HEK293 (cell line): ENCODE measurements at regions not wholly inside any gene's neighbourhood (a gene's known extent, or its start where the extent isn't known, plus 50 kb on each side); places are given as distances from the start of the nearest gene placed in this dataset.
A peak's percentile ranks its signal among the peaks of the same experiment; 100 is the strongest.

Experiments used
- CTCF ChIA-PET: fragments of 350-600 bp; formaldehyde crosslinking; extraction: SDS; loops from one replicate; lab custom pipeline; 2021; ENCODE audit warnings: antibody characterized with exemption; lab: Yijun Ruan, JAX
- POLR2A ChIA-PET: fragments of 300-600 bp; formaldehyde crosslinking; extraction: SDS; loops from one replicate; lab custom pipeline; 2020; ENCODE audit warnings: antibody characterized with exemption, inconsistent platforms; lab: Yijun Ruan, JAX
- H3K27ac ChIP-seq: fragments of 200-500 bp; sonication (Bioruptor generic); 2 replicates; pipeline ENCODE4 v1.5.1; 2014; ENCODE audit warnings: low read depth, low read length, control low read depth, inconsistent platforms; ENCODE audit errors: extremely low read depth
- H3K36me3 ChIP-seq, 2 experiments: fragments of 200-500 bp in 1 of 2; sonication (Bioruptor generic) in 1 of 2; 1 replicate in 1 of 2; 2 replicates in 1 of 2; pipeline ENCODE4 v1.5.1; 2014 to 2017; ENCODE audit warnings: inconsistent platforms in 2 of 2, low read length in 2 of 2; ENCODE audit not compliant: control insufficient read depth in 2 of 2, insufficient read depth in 1 of 2
- H3K4me1 ChIP-seq: fragments of 200-500 bp; sonication (Bioruptor generic); 2 replicates; pipeline ENCODE4 v1.5.1; 2014; ENCODE audit warnings: mild to moderate bottlenecking, low read length, inconsistent platforms; ENCODE audit not compliant: control insufficient read depth, insufficient read depth
- H3K4me3 ChIP-seq: 2 replicates; pipeline ENCODE4 v1.5.1; 2011; ENCODE audit warnings: low read depth, mild to moderate bottlenecking, control low read depth, low read length, moderate library complexity
- H3K9me3 ChIP-seq: fragments of 200-500 bp; sonication (Bioruptor generic); 2 replicates; pipeline ENCODE4 v1.5.1; 2014; ENCODE audit warnings: low read depth, low read length, inconsistent platforms; ENCODE audit not compliant: control insufficient read depth, insufficient read depth
- EGR2 ChIP-seq: fragments of 450-650 bp; formaldehyde crosslinking; IDR thresholded peaks from 2 replicates; pipeline ENCODE4 v1.5.1; 2016; ENCODE audit warnings: low read depth, missing biosample characterization, missing genetic modification characterization
- OVOL3 ChIP-seq: fragments of 450-650 bp; formaldehyde crosslinking; IDR thresholded peaks from 2 replicates; pipeline ENCODE4 v1.5.1; 2016; ENCODE audit warnings: missing biosample characterization, missing genetic modification characterization
- TCF7L2 ChIP-seq: IDR thresholded peaks from 2 replicates; pipeline ENCODE4 v1.6.1; 2011; ENCODE audit warnings: low read depth, mild to moderate bottlenecking, inconsistent platforms, low read length, moderate library complexity, borderline replicate concordance
- TRIM28 ChIP-seq: IDR thresholded peaks from 2 replicates; pipeline ENCODE4 v1.6.1; 2011; ENCODE audit warnings: low read length, control low read depth, borderline replicate concordance
- ZBTB48 ChIP-seq: fragments of 450-650 bp; formaldehyde crosslinking; IDR thresholded peaks from 2 replicates; pipeline ENCODE4 v1.5.1; 2016; ENCODE audit warnings: missing biosample characterization, missing genetic modification characterization
- ZNF16 ChIP-seq: fragments of 450-650 bp; formaldehyde crosslinking; IDR thresholded peaks from 2 replicates; pipeline ENCODE4 v1.5.1; 2016; ENCODE audit warnings: low read depth, missing biosample characterization, missing genetic modification characterization
- ZNF335 ChIP-seq: fragments of 450-650 bp; formaldehyde crosslinking; conservative IDR thresholded peaks from 2 replicates; pipeline ENCODE4 v1.5.1; 2016; ENCODE audit warnings: missing biosample characterization, missing genetic modification characterization
- ZNF433 ChIP-seq: fragments of 450-650 bp; formaldehyde crosslinking; IDR thresholded peaks from 2 replicates; pipeline ENCODE4 v1.5.1; 2016; ENCODE audit warnings: missing biosample characterization, missing genetic modification characterization, low read depth
- ZNF670 ChIP-seq: fragments of 450-650 bp; formaldehyde crosslinking; IDR thresholded peaks from 2 replicates; pipeline ENCODE4 v1.5.1; 2016; ENCODE audit warnings: missing biosample characterization, missing genetic modification characterization, low read depth
- ZNF785 ChIP-seq: fragments of 450-650 bp; formaldehyde crosslinking; IDR thresholded peaks from 2 replicates; pipeline ENCODE4 v1.5.1; 2016; ENCODE audit warnings: missing biosample characterization, missing genetic modification characterization
- ZSCAN16 ChIP-seq: fragments of 450-650 bp; formaldehyde crosslinking; IDR thresholded peaks from 2 replicates; pipeline ENCODE4 v1.5.1; 2016; ENCODE audit warnings: missing biosample characterization, missing genetic modification characterization
- ZXDB ChIP-seq: fragments of 450-650 bp; formaldehyde crosslinking; IDR thresholded peaks from 2 replicates; pipeline ENCODE4 v1.5.1; 2016; ENCODE audit warnings: missing biosample characterization, missing genetic modification characterization
- TF ChIP-seq, protein P1 (sequence below): fragments of 450-650 bp; formaldehyde crosslinking; conservative IDR thresholded peaks from 2 replicates; pipeline ENCODE4 v1.5.1; 2016; ENCODE audit warnings: low read depth, missing biosample characterization, missing genetic modification characterization
- TF ChIP-seq, protein P2 (sequence below): fragments of 450-650 bp; formaldehyde crosslinking; conservative IDR thresholded peaks from 2 replicates; pipeline ENCODE4 v1.5.1; 2016; ENCODE audit warnings: low read depth, missing biosample characterization, missing genetic modification characterization
- TF ChIP-seq, protein P3 (sequence below): fragments of 450-650 bp; formaldehyde crosslinking; IDR thresholded peaks from 2 replicates; pipeline ENCODE4 v1.5.1; 2017; ENCODE audit warnings: missing biosample characterization, missing genetic modification characterization

- TF ChIP-seq, protein P1, sequence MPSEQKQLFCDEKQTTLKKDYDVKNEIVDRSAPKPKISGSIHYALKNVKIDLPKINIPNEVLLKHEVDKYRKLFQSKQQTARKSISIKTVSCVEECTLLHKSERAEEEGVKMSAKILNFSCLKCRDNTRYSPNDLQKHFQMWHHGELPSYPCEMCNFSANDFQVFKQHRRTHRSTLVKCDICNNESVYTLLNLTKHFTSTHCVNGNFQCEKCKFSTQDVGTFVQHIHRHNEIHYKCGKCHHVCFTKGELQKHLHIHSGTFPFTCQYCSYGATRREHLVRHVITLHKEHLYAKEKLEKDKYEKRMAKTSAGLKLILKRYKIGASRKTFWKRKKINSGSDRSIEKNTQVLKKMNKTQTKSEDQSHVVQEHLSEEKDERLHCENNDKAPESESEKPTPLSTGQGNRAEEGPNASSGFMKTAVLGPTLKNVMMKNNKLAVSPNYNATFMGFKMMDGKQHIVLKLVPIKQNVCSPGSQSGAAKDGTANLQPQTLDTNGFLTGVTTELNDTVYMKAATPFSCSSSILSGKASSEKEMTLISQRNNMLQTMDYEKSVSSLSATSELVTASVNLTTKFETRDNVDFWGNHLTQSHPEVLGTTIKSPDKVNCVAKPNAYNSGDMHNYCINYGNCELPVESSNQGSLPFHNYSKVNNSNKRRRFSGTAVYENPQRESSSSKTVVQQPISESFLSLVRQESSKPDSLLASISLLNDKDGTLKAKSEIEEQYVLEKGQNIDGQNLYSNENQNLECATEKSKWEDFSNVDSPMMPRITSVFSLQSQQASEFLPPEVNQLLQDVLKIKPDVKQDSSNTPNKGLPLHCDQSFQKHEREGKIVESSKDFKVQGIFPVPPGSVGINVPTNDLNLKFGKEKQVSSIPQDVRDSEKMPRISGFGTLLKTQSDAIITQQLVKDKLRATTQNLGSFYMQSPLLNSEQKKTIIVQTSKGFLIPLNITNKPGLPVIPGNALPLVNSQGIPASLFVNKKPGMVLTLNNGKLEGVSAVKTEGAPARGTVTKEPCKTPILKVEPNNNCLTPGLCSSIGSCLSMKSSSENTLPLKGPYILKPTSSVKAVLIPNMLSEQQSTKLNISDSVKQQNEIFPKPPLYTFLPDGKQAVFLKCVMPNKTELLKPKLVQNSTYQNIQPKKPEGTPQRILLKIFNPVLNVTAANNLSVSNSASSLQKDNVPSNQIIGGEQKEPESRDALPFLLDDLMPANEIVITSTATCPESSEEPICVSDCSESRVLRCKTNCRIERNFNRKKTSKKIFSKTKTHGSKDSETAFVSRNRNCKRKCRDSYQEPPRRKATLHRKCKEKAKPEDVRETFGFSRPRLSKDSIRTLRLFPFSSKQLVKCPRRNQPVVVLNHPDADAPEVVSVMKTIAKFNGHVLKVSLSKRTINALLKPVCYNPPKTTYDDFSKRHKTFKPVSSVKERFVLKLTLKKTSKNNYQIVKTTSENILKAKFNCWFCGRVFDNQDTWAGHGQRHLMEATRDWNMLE (tag by site-specific recombination): no peak
- no peak for TF ChIP-seq OVOL3
Observed at GRCh38 chr5:36438765-36439561, 137.3 kb upstream of the RANBP3L start (continued).

DNA sequence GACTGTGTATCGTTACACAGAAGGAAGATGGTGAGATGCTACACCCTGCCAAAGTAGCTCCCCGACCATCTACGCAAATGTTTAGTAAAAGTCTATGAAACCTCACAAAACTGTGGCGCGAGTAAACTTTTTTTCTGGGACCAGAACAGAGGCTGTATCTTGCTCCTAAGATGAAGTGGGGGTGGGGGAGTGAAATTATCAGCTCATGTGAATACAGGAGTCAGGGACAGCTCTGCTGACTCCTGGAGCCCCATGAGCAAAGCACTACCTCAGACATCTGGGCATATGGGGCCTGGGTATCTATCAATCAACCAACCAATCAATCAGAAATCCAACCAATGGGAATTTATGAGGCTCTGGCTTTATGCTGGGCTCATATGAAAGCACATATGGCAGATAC is 138.6 kb upstream of the RANBP3L start:
- Histone ChIP-seq H3K36me3 (no peaks in the 10 kb centered on the region), H3K4me1 (peaks cover 4% of the 10 kb centered on the region), H3K9me3 (no peaks in the 10 kb centered on the region), H3K4me3 (no peak overlapping the region), H3K27ac (no peak overlapping the region)
- TF ChIP-seq TCF7L2 (no peak), ZSCAN16 (no peak), ZNF670 (tag by site-specific recombination) (no peak)
- TF ChIP-seq, protein P2, sequence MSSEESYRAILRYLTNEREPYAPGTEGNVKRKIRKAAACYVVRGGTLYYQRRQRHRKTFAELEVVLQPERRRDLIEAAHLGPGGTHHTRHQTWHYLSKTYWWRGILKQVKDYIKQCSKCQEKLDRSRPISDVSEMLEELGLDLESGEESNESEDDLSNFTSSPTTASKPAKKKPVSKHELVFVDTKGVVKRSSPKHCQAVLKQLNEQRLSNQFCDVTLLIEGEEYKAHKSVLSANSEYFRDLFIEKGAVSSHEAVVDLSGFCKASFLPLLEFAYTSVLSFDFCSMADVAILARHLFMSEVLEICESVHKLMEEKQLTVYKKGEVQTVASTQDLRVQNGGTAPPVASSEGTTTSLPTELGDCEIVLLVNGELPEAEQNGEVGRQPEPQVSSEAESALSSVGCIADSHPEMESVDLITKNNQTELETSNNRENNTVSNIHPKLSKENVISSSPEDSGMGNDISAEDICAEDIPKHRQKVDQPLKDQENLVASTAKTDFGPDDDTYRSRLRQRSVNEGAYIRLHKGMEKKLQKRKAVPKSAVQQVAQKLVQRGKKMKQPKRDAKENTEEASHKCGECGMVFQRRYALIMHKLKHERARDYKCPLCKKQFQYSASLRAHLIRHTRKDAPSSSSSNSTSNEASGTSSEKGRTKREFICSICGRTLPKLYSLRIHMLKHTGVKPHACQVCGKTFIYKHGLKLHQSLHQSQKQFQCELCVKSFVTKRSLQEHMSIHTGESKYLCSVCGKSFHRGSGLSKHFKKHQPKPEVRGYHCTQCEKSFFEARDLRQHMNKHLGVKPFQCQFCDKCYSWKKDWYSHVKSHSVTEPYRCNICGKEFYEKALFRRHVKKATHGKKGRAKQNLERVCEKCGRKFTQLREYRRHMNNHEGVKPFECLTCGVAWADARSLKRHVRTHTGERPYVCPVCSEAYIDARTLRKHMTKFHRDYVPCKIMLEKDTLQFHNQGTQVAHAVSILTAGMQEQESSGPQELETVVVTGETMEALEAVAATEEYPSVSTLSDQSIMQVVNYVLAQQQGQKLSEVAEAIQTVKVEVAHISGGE (tag by site-specific recombination): no peak
- CTCF ChIA-PET: interaction anchor here (1.0 to 4.7 kb wide), 3 partner anchors 19 to 66 kb away, joined by 3 to 20 read pairs (median 5); no protein-coding TSS in a partner anchor
- POLR2A ChIA-PET: no interaction called here

DNA sequence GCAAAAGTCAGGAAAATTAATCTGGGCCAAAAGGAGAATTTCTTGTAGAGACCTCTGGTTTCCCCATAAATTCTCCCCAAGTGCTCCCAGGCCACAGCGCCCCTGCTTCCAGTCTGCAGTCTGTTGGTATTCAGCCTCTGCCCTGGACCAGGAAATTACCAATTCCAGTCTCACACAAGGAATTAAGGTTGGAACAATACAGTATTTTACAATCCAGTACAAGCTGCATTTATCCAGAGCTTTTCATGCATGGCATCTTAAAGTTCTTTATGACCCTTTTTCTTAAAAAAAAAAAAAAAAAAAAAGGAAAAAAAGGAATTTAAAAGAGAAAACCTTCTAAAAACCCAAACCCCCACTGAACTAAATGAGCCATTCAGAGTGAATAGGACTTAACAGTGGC is 139.6 kb upstream of the RANBP3L start:
- Histone ChIP-seq H3K9me3 (no peaks in the 10 kb centered on the region), H3K4me3 (no peak overlapping the region), H3K4me1 (peaks cover 4% of the 10 kb centered on the region), H3K27ac (no peak overlapping the region), H3K36me3 (no peaks in the 10 kb centered on the region)
- CTCF ChIA-PET: interaction anchor here (0.6 to 4.7 kb wide), 5 partner anchors 8 to 575 kb away, joined by 3 to 20 read pairs (median 5); no protein-coding TSS in a partner anchor
- no peak for TF ChIP-seq ZNF785 (tag by site-specific recombination)
- no peak for TF ChIP-seq EGR2 (tag by site-specific recombination)
- no peak for TF ChIP-seq ZNF433
- POLR2A ChIA-PET: interaction anchor here (0.7 to 1.3 kb wide), 2 partner anchors 13 to 55 kb away, joined by 3 to 7 read pairs; no protein-coding TSS in a partner anchor

DNA sequence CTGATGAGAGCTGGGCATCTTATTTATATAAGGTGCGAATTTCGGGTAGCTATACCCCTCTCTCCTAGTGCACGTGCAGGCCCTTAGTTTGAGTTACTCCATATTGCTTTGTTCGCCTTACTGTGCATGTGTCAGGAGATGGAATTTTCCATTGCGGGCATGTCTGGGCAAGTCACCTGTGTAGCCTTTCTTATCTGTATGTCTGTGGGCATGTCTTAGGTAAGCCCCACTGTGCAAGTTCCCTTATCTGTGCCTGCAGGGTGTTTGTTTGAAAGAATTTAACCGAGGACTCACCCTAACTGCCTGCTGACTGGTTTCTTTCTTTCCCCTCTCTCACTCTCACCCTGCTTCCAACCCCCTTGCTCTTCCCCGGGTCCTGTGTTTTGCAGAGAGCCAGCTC is 140.7 kb upstream of the RANBP3L start:
- H3K9me3 ChIP-seq: no peaks in the 10 kb centered on the region
- ChIA-PET POLR2A (interaction anchor here (0.7 to 1.3 kb wide), 2 partner anchors 14 to 240 kb away, joined by 3 read pairs; no protein-coding TSS in a partner anchor), CTCF (interaction anchor here (0.9 to 4.7 kb wide), 7 partner anchors 9 to 65 kb away, joined by 3 to 20 read pairs (median 4); no protein-coding TSS in a partner anchor)
- H3K27ac ChIP-seq: peak overlapping the region; percentile 81
- H3K4me3 ChIP-seq: no peak overlapping the region
- no peaks in the 10 kb centered on the region for H3K36me3 ChIP-seq
- peaks cover 4% of the 10 kb centered on the region for H3K4me1 ChIP-seq
- peak; percentile 79 for TF ChIP-seq ZBTB48 (tag by site-specific recombination)
- TF ChIP-seq ZNF16 (tag by site-specific recombination): no peak
- TF ChIP-seq ZXDB (tag by site-specific recombination): 0 out of 2 replicates have a peak, but pooled peaks have one; percentile 21
- TF ChIP-seq, protein P3, sequence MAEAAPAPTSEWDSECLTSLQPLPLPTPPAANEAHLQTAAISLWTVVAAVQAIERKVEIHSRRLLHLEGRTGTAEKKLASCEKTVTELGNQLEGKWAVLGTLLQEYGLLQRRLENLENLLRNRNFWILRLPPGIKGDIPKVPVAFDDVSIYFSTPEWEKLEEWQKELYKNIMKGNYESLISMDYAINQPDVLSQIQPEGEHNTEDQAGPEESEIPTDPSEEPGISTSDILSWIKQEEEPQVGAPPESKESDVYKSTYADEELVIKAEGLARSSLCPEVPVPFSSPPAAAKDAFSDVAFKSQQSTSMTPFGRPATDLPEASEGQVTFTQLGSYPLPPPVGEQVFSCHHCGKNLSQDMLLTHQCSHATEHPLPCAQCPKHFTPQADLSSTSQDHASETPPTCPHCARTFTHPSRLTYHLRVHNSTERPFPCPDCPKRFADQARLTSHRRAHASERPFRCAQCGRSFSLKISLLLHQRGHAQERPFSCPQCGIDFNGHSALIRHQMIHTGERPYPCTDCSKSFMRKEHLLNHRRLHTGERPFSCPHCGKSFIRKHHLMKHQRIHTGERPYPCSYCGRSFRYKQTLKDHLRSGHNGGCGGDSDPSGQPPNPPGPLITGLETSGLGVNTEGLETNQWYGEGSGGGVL (tag by site-specific recombination): peak; percentile 61; the same call in 1 of the 2 replicates
- peak; percentile 85 for TF ChIP-seq TRIM28
- TF ChIP-seq ZNF335 (tag by site-specific recombination): peak; percentile 72
